ENCODE measurements at regions not wholly inside any gene's neighbourhood (a gene's known extent, or its start where the extent isn't known, plus 50 kb on each side); places are given as distances from the start of the nearest gene placed in this dataset.

GRCh38 chr6:109284675-109285074, 97.6 kb downstream of the CD164 start:
- TF ChIP-seq SIN3A (IDR thresholded peaks at IDR 0.05; ENCODE audit: borderline replicate concordance, insufficient read depth, low read length) (no peak), POLR2AphosphoS5 (IDR thresholded peaks at IDR 0.05; ENCODE audit: low read depth, low read length) (no peak), REST (IDR thresholded peaks at IDR 0.05; ENCODE audit: insufficient read depth in 1 of 2, low read depth in 2 of 2, low read length in 2 of 2) (no peak), FOXP2 (optimal IDR thresholded peaks at IDR 0.05; ENCODE audit: borderline replicate concordance, extremely low read depth, extremely low read length, insufficient read depth) (no peak), TAF1 (IDR thresholded peaks at IDR 0.05; ENCODE audit: borderline replicate concordance, insufficient read depth, low read length) (no peak)

- TF ChIP-seq POLR2AphosphoS5 (IDR thresholded peaks at IDR 0.05; ENCODE audit: low read depth, low read length), result no peak
- no peak for TF ChIP-seq SIN3A (IDR thresholded peaks at IDR 0.05; ENCODE audit: borderline replicate concordance, insufficient read depth, low read length)
- no peak for TF ChIP-seq REST (IDR thresholded peaks at IDR 0.05; ENCODE audit: insufficient read depth in 1 of 2, low read depth in 2 of 2, low read length in 2 of 2)
- no peak for TF ChIP-seq FOXP2 (optimal IDR thresholded peaks at IDR 0.05; ENCODE audit: borderline replicate concordance, extremely low read depth, extremely low read length, insufficient read depth)
Observed at GRCh38 chr6:109282756-109283155, 99.5 kb downstream of the CD164 start.

- TF ChIP-seq SIN3A (IDR thresholded peaks at IDR 0.05; ENCODE audit: borderline replicate concordance, insufficient read depth, low read length), result no peak
- TF ChIP-seq REST (IDR thresholded peaks at IDR 0.05; ENCODE audit: insufficient read depth in 1 of 2, low read depth in 2 of 2, low read length in 2 of 2), result no peak
- TF ChIP-seq POLR2AphosphoS5 (IDR thresholded peaks at IDR 0.05; ENCODE audit: low read depth, low read length), result no peak
- no peak for TF ChIP-seq TAF1 (IDR thresholded peaks at IDR 0.05; ENCODE audit: borderline replicate concordance, insufficient read depth, low read length)
- no peak for TF ChIP-seq FOXP2 (optimal IDR thresholded peaks at IDR 0.05; ENCODE audit: borderline replicate concordance, extremely low read depth, extremely low read length, insufficient read depth)
Observed at GRCh38 chr6:109279628-109280027, 102.6 kb downstream of the CD164 start.

GRCh38 chr6:109271622-109272021, 110.6 kb downstream of the CD164 start:
- TF ChIP-seq TAF1 (IDR thresholded peaks at IDR 0.05; ENCODE audit: borderline replicate concordance, insufficient read depth, low read length), result no peak
- TF ChIP-seq SIN3A (IDR thresholded peaks at IDR 0.05; ENCODE audit: borderline replicate concordance, insufficient read depth, low read length), result no peak
- no peak for TF ChIP-seq POLR2AphosphoS5 (IDR thresholded peaks at IDR 0.05; ENCODE audit: low read depth, low read length)
- TF ChIP-seq REST (IDR thresholded peaks at IDR 0.05; ENCODE audit: insufficient read depth in 1 of 2, low read depth in 2 of 2, low read length in 2 of 2), result no peak
- TF ChIP-seq FOXP2 (optimal IDR thresholded peaks at IDR 0.05; ENCODE audit: borderline replicate concordance, extremely low read depth, extremely low read length, insufficient read depth), result no peak

- TF ChIP-seq TAF1 (IDR thresholded peaks at IDR 0.05; ENCODE audit: borderline replicate concordance, insufficient read depth, low read length) (no peak), SIN3A (IDR thresholded peaks at IDR 0.05; ENCODE audit: borderline replicate concordance, insufficient read depth, low read length) (no peak), POLR2AphosphoS5 (IDR thresholded peaks at IDR 0.05; ENCODE audit: low read depth, low read length) (no peak), REST (IDR thresholded peaks at IDR 0.05; ENCODE audit: insufficient read depth in 1 of 2, low read depth in 2 of 2, low read length in 2 of 2) (no peak), FOXP2 (optimal IDR thresholded peaks at IDR 0.05; ENCODE audit: borderline replicate concordance, extremely low read depth, extremely low read length, insufficient read depth) (no peak)
Observed at GRCh38 chr6:109269953-109270517, 112.2 kb downstream of the CD164 start.

Measured in PFSK-1 (cell line).